ENCODE measurements at regions not wholly inside any gene's neighbourhood (a gene's known extent, or its start where the extent isn't known, plus 50 kb on each side); places are given as distances from the start of the nearest gene placed in this dataset.

GRCh38 chr6:40774932-40775331 lies 187.8 kb upstream of the LRFN2 start:
- POLR2A ChIA-PET = no interaction called here

GRCh38 chr6:40770794-40771193 lies 183.6 kb upstream of the LRFN2 start:
- POLR2A ChIA-PET = no interaction called here
- H3K27ac ChIP-seq (ENCODE audit: low read depth, low read length) = no peak overlapping the region

More at GRCh38 chr6:40774932-40775331, 187.8 kb upstream of the LRFN2 start:
- Mint-ChIP-seq H3K4me3 (no peak overlapping the region), H3K9me3 (peaks cover 0 to 14% (median 4%) of the 10 kb centered on the region in 11 donors), H3K4me1 (no peaks in the 10 kb centered on the region), H3K36me3 (no peaks in the 10 kb centered on the region), H3K27me3 (peaks cover 0 to 22% (median 13%) of the 10 kb centered on the region in 5 donors), H3K27ac (no peak overlapping the region)
- Histone ChIP-seq H3K36me3 (ENCODE audit: control insufficient read depth in 2 of 3, insufficient read depth in 3 of 3, low read length in 3 of 3) (no peaks in the 10 kb centered on the region), H3K27ac (ENCODE audit: low read depth, low read length) (no peak overlapping the region), H3K27me3 (ENCODE audit: control insufficient read depth in 2 of 2, insufficient read depth in 2 of 2, low read length in 2 of 2) (no peaks in the 10 kb centered on the region), H3K4me1 (ENCODE audit: control insufficient read depth in 2 of 2, insufficient read depth in 2 of 2, low read length in 2 of 2) (no peaks in the 10 kb centered on the region), H3K9me3 (ENCODE audit: control insufficient read depth in 2 of 3, low read length in 3 of 3) (peaks cover 0 to 3% (median 0%) of the 10 kb centered on the region in 3 experiments), H3K4me3 (ENCODE audit: low read length) (no peak overlapping the region)
- DNase-seq (no peak), ATAC-seq (no peak)
- intact Hi-C loops (cut with micrococcal nuclease) = no loop called here
- CTCF ChIA-PET = no interaction called here

GRCh38 chr6:40764726-40765125 lies 177.6 kb upstream of the LRFN2 start:
- H3K4me3 ChIP-seq (ENCODE audit: low read length) = no peak overlapping the region
- no peak for ATAC-seq
- Mint-ChIP-seq H3K36me3 (no peaks in the 10 kb centered on the region), H3K27me3 (peaks cover 0 to 20% (median 0%) of the 10 kb centered on the region in 5 donors), H3K27ac (no peak overlapping the region), H3K4me3 (no peak overlapping the region), H3K4me1 (no peaks in the 10 kb centered on the region), H3K9me3 (peaks cover 0 to 5% (median 0%) of the 10 kb centered on the region in 11 donors)
- no peak overlapping the region for H3K27ac ChIP-seq (ENCODE audit: low read depth, low read length)
- ChIA-PET CTCF (no interaction called here), POLR2A (no interaction called here)
- no peaks in the 10 kb centered on the region for H3K9me3 ChIP-seq (ENCODE audit: control insufficient read depth in 2 of 3, low read length in 3 of 3)
- H3K36me3 ChIP-seq (ENCODE audit: control insufficient read depth in 2 of 3, insufficient read depth in 3 of 3, low read length in 3 of 3) = no peaks in the 10 kb centered on the region
- no peaks in the 10 kb centered on the region for H3K27me3 ChIP-seq (ENCODE audit: control insufficient read depth in 2 of 2, insufficient read depth in 2 of 2, low read length in 2 of 2)
- no peak for DNase-seq
- H3K4me1 ChIP-seq (ENCODE audit: control insufficient read depth in 2 of 2, insufficient read depth in 2 of 2, low read length in 2 of 2) = no peaks in the 10 kb centered on the region
- intact Hi-C loops (cut with micrococcal nuclease) = no loop called here

More at GRCh38 chr6:40770794-40771193, 183.6 kb upstream of the LRFN2 start:
- Mint-ChIP-seq H3K27me3 (peaks cover 0 to 29% (median 13%) of the 10 kb centered on the region in 5 donors), H3K4me1 (no peaks in the 10 kb centered on the region), H3K4me3 (no peak overlapping the region), H3K9me3 (peaks cover 0 to 14% (median 4%) of the 10 kb centered on the region in 11 donors), H3K36me3 (no peaks in the 10 kb centered on the region), H3K27ac (no peak overlapping the region)
- ATAC-seq = no peak
- no peaks in the 10 kb centered on the region for H3K27me3 ChIP-seq (ENCODE audit: control insufficient read depth in 2 of 2, insufficient read depth in 2 of 2, low read length in 2 of 2)
- no peaks in the 10 kb centered on the region for H3K4me1 ChIP-seq (ENCODE audit: control insufficient read depth in 2 of 2, insufficient read depth in 2 of 2, low read length in 2 of 2)
- intact Hi-C loops (cut with micrococcal nuclease) = no loop called here
- DNase-seq = no peak
- H3K36me3 ChIP-seq (ENCODE audit: control insufficient read depth in 2 of 3, insufficient read depth in 3 of 3, low read length in 3 of 3) = no peaks in the 10 kb centered on the region
- CTCF ChIA-PET = no interaction called here
- H3K9me3 ChIP-seq (ENCODE audit: control insufficient read depth in 2 of 3, low read length in 3 of 3) = peaks cover 0 to 3% (median 0%) of the 10 kb centered on the region in 3 experiments
- no peak overlapping the region for H3K4me3 ChIP-seq (ENCODE audit: low read length)

- peaks cover 0 to 5% (median 0%) of the 10 kb centered on the region in 11 donors for H3K9me3 Mint-ChIP-seq
- H3K4me3 Mint-ChIP-seq = no peak overlapping the region
- Histone ChIP-seq H3K4me1 (ENCODE audit: control insufficient read depth in 2 of 2, insufficient read depth in 2 of 2, low read length in 2 of 2) (no peaks in the 10 kb centered on the region), H3K27me3 (ENCODE audit: control insufficient read depth in 2 of 2, insufficient read depth in 2 of 2, low read length in 2 of 2) (no peaks in the 10 kb centered on the region), H3K36me3 (ENCODE audit: control insufficient read depth in 2 of 3, insufficient read depth in 3 of 3, low read length in 3 of 3) (no peaks in the 10 kb centered on the region), H3K27ac (ENCODE audit: low read depth, low read length) (no peak overlapping the region), H3K4me3 (ENCODE audit: low read length) (no peak overlapping the region), H3K9me3 (ENCODE audit: control insufficient read depth in 2 of 3, low read length in 3 of 3) (no peaks in the 10 kb centered on the region)
- no peaks in the 10 kb centered on the region for H3K36me3 Mint-ChIP-seq
- H3K27me3 Mint-ChIP-seq = peaks cover 3 to 26% (median 4%) of the 10 kb centered on the region in 5 donors
- POLR2A ChIA-PET = no interaction called here
- DNase-seq (no peak), ATAC-seq (no peak)
- CTCF ChIA-PET = no interaction called here
- intact Hi-C loops (cut with micrococcal nuclease) = no loop called here
- H3K27ac Mint-ChIP-seq = no peak overlapping the region
- H3K4me1 Mint-ChIP-seq = no peaks in the 10 kb centered on the region
Measured at GRCh38 chr6:40762981-40763380, 175.8 kb upstream of the LRFN2 start.

GRCh38 chr6:40760887-40761286 lies 173.7 kb upstream of the LRFN2 start:
- Histone ChIP-seq H3K36me3 (ENCODE audit: control insufficient read depth in 2 of 3, insufficient read depth in 3 of 3, low read length in 3 of 3) (no peaks in the 10 kb centered on the region), H3K4me1 (ENCODE audit: control insufficient read depth in 2 of 2, insufficient read depth in 2 of 2, low read length in 2 of 2) (no peaks in the 10 kb centered on the region), H3K27ac (ENCODE audit: low read depth, low read length) (no peak overlapping the region), H3K4me3 (ENCODE audit: low read length) (no peak overlapping the region), H3K9me3 (ENCODE audit: control insufficient read depth in 2 of 3, low read length in 3 of 3) (no peaks in the 10 kb centered on the region), H3K27me3 (ENCODE audit: control insufficient read depth in 2 of 2, insufficient read depth in 2 of 2, low read length in 2 of 2) (no peaks in the 10 kb centered on the region)
- Mint-ChIP-seq H3K4me1 (no peaks in the 10 kb centered on the region), H3K27me3 (peaks cover 17 to 45% (median 24%) of the 10 kb centered on the region in 5 donors), H3K27ac (no peak overlapping the region), H3K9me3 (peaks cover 0 to 5% (median 0%) of the 10 kb centered on the region in 11 donors), H3K36me3 (peaks cover 0 to 3% (median 0%) of the 10 kb centered on the region in 5 donors), H3K4me3 (no peak overlapping the region)
- no peak for ATAC-seq
- DNase-seq = no peak
- ChIA-PET CTCF (no interaction called here), POLR2A (no interaction called here)
- intact Hi-C loops (cut with micrococcal nuclease) = no loop called here

GRCh38 chr6:40759838-40760237 lies 172.7 kb upstream of the LRFN2 start:
- Histone ChIP-seq H3K4me3 (ENCODE audit: low read length) (no peak overlapping the region), H3K36me3 (ENCODE audit: control insufficient read depth in 2 of 3, insufficient read depth in 3 of 3, low read length in 3 of 3) (no peaks in the 10 kb centered on the region), H3K27me3 (ENCODE audit: control insufficient read depth in 2 of 2, insufficient read depth in 2 of 2, low read length in 2 of 2) (peaks cover 0 to 2% of the 10 kb centered on the region in 2 donors), H3K9me3 (ENCODE audit: control insufficient read depth in 2 of 3, low read length in 3 of 3) (no peaks in the 10 kb centered on the region), H3K4me1 (ENCODE audit: control insufficient read depth in 2 of 2, insufficient read depth in 2 of 2, low read length in 2 of 2) (no peaks in the 10 kb centered on the region), H3K27ac (ENCODE audit: low read depth, low read length) (no peak overlapping the region)
- H3K27me3 Mint-ChIP-seq = peaks cover 24 to 54% (median 31%) of the 10 kb centered on the region in 5 donors
- DNase-seq = no peak
- H3K36me3 Mint-ChIP-seq = peaks cover 0 to 3% (median 0%) of the 10 kb centered on the region in 5 donors
- no peak overlapping the region for H3K4me3 Mint-ChIP-seq
- intact Hi-C loops (cut with micrococcal nuclease) = no loop called here
- H3K9me3 Mint-ChIP-seq = peaks cover 0 to 5% (median 0%) of the 10 kb centered on the region in 11 donors
- CTCF ChIA-PET = no interaction called here
- POLR2A ChIA-PET = no interaction called here
- ATAC-seq = no peak
- H3K4me1 Mint-ChIP-seq = peaks cover 0 to 2% (median 0%) of the 10 kb centered on the region in 7 donors
- no peak overlapping the region for H3K27ac Mint-ChIP-seq

GRCh38 chr6:40759264-40759663 lies 172.1 kb upstream of the LRFN2 start:
- Mint-ChIP-seq H3K27me3 (peaks cover 24 to 58% (median 32%) of the 10 kb centered on the region in 5 donors), H3K27ac (no peak overlapping the region), H3K4me1 (peaks cover 0 to 2% (median 0%) of the 10 kb centered on the region in 7 donors), H3K9me3 (peaks cover 0 to 5% (median 0%) of the 10 kb centered on the region in 11 donors), H3K36me3 (peaks cover 0 to 3% (median 0%) of the 10 kb centered on the region in 5 donors), H3K4me3 (no peak overlapping the region)
- no peaks in the 10 kb centered on the region for H3K9me3 ChIP-seq (ENCODE audit: control insufficient read depth in 2 of 3, low read length in 3 of 3)
- H3K27me3 ChIP-seq (ENCODE audit: control insufficient read depth in 2 of 2, insufficient read depth in 2 of 2, low read length in 2 of 2) = peaks cover 0 to 2% of the 10 kb centered on the region in 2 donors
- ATAC-seq = no peak
- H3K36me3 ChIP-seq (ENCODE audit: control insufficient read depth in 2 of 3, insufficient read depth in 3 of 3, low read length in 3 of 3) = no peaks in the 10 kb centered on the region
- no peaks in the 10 kb centered on the region for H3K4me1 ChIP-seq (ENCODE audit: control insufficient read depth in 2 of 2, insufficient read depth in 2 of 2, low read length in 2 of 2)
- no peak overlapping the region for H3K4me3 ChIP-seq (ENCODE audit: low read length)
- H3K27ac ChIP-seq (ENCODE audit: low read depth, low read length) = no peak overlapping the region
- intact Hi-C loops (cut with micrococcal nuclease) = no loop called here
- CTCF ChIA-PET = no interaction called here
- POLR2A ChIA-PET = no interaction called here
- no peak for DNase-seq

Data from naive thymus-derived CD4-positive, alpha-beta T cell (primary cell).